GM23248 (cell line): ENCODE measurements at regions not wholly inside any gene's neighbourhood (a gene's known extent, or its start where the extent isn't known, plus 50 kb on each side); places are given as distances from the start of the nearest gene placed in this dataset.

Experiments
- EZH2 ChIP-seq: fragments of 200-600 bp; sonication (generic); IDR thresholded peaks from 2 replicates; pipeline ENCODE4 v1.6.1; 2018; ENCODE audit warnings: antibody characterized with exemption, mild to moderate bottlenecking; ENCODE audit not compliant: insufficient read depth, poor library complexity, severe bottlenecking
- EZH2phosphoT487 ChIP-seq: fragments of 200-600 bp; sonication (generic); IDR thresholded peaks from 2 replicates; pipeline ENCODE4 v1.6.1; 2018; ENCODE audit warnings: antibody characterized with exemption, moderate library complexity, mild to moderate bottlenecking, low read depth; ENCODE audit not compliant: insufficient read depth

- TF ChIP-seq EZH2phosphoT487, result no peak
- no peak for TF ChIP-seq EZH2
Observed at GRCh38 chr14:65832431-65833266, 420.1 kb downstream of the FUT8 start.
